H7 (cell line): ENCODE measurements at regions not wholly inside any gene's neighbourhood (a gene's known extent, or its start where the extent isn't known, plus 50 kb on each side); places are given as distances from the start of the nearest gene placed in this dataset.

ENCODE experiments used
- DNase-seq: peaks from one replicate; pipeline ENCODE4 v3.0.0; 2012
- H3K27me3 ChIP-seq: 2 replicates; pipeline ENCODE4 v1.6.0; 2011; ENCODE audit warnings: mild to moderate bottlenecking, low read length; ENCODE audit not compliant: control insufficient read depth, insufficient read depth
- H3K36me3 ChIP-seq: replicated peaks from 2 replicates; pipeline ENCODE4 v1.5.1; 2011; ENCODE audit warnings: low read length; ENCODE audit not compliant: control insufficient read depth, insufficient read depth
- H3K4me3 ChIP-seq: 2 replicates; pipeline ENCODE4 v1.5.1; 2011; ENCODE audit warnings: low read depth, mild to moderate bottlenecking, control low read depth, low read length, moderate library complexity; ENCODE audit not compliant: insufficient read depth

GRCh38 chr10:57460540-57460939 lies 807.2 kb downstream of the IPMK start:
- no peaks in the 10 kb centered on the region for H3K27me3 ChIP-seq
- no peak for DNase-seq
- no peaks in the 10 kb centered on the region for H3K36me3 ChIP-seq
- H3K4me3 ChIP-seq, result no peak overlapping the region

GRCh38 chr10:57457972-57458512 lies 809.7 kb downstream of the IPMK start:
- no peak overlapping the region for H3K4me3 ChIP-seq
- no peaks in the 10 kb centered on the region for H3K27me3 ChIP-seq
- DNase-seq, result no peak
- H3K36me3 ChIP-seq, result no peaks in the 10 kb centered on the region

GRCh38 chr10:57430376-57430775 lies 837.3 kb downstream of the IPMK start:
- Histone ChIP-seq H3K36me3 (no peaks in the 10 kb centered on the region), H3K27me3 (no peaks in the 10 kb centered on the region), H3K4me3 (no peak overlapping the region)
- DNase-seq, result no peak

- no peak for DNase-seq
- no peak overlapping the region for H3K4me3 ChIP-seq
- no peaks in the 10 kb centered on the region for H3K36me3 ChIP-seq
- no peaks in the 10 kb centered on the region for H3K27me3 ChIP-seq
Measured at GRCh38 chr10:57420881-57421280, 846.8 kb downstream of the IPMK start.

GRCh38 chr10:57418476-57418875 lies 849.2 kb downstream of the IPMK start:
- Histone ChIP-seq H3K36me3 (no peaks in the 10 kb centered on the region), H3K4me3 (no peak overlapping the region), H3K27me3 (no peaks in the 10 kb centered on the region)
- DNase-seq, result no peak

- Histone ChIP-seq H3K36me3 (no peaks in the 10 kb centered on the region), H3K27me3 (no peaks in the 10 kb centered on the region), H3K4me3 (no peak overlapping the region)
- no peak for DNase-seq
Measured at GRCh38 chr10:57395923-57396322, 871.8 kb downstream of the IPMK start.

GRCh38 chr10:57367412-57367811 lies 900.3 kb downstream of the IPMK start:
- H3K27me3 ChIP-seq, result no peaks in the 10 kb centered on the region
- no peak for DNase-seq
- H3K36me3 ChIP-seq, result no peaks in the 10 kb centered on the region
- H3K4me3 ChIP-seq, result no peak overlapping the region

GRCh38 chr10:57362811-57363210 lies 904.9 kb downstream of the IPMK start:
- no peak for DNase-seq
- Histone ChIP-seq H3K4me3 (no peak overlapping the region), H3K27me3 (no peaks in the 10 kb centered on the region), H3K36me3 (no peaks in the 10 kb centered on the region)

- Histone ChIP-seq H3K36me3 (no peaks in the 10 kb centered on the region), H3K27me3 (no peaks in the 10 kb centered on the region), H3K4me3 (no peak overlapping the region)
- DNase-seq, result no peak
Measured at GRCh38 chr10:57353403-57354003, 914.2 kb downstream of the IPMK start.

GRCh38 chr10:57351076-57351475 lies 916.6 kb downstream of the IPMK start:
- DNase-seq, result no peak
- no peak overlapping the region for H3K4me3 ChIP-seq
- no peaks in the 10 kb centered on the region for H3K27me3 ChIP-seq
- H3K36me3 ChIP-seq, result no peaks in the 10 kb centered on the region

- H3K4me3 ChIP-seq, result no peak overlapping the region
- H3K27me3 ChIP-seq, result no peaks in the 10 kb centered on the region
- no peaks in the 10 kb centered on the region for H3K36me3 ChIP-seq
- no peak for DNase-seq
Measured at GRCh38 chr10:57341294-57341693, 926.4 kb downstream of the IPMK start.

GRCh38 chr10:57338823-57339558 lies 928.7 kb downstream of the IPMK start:
- Histone ChIP-seq H3K27me3 (no peaks in the 10 kb centered on the region), H3K36me3 (no peaks in the 10 kb centered on the region), H3K4me3 (no peak overlapping the region)
- peak; percentile 48 for DNase-seq

GRCh38 chr10:57336865-57337264 lies 930.8 kb downstream of the IPMK start:
- Histone ChIP-seq H3K4me3 (no peak overlapping the region), H3K36me3 (no peaks in the 10 kb centered on the region), H3K27me3 (no peaks in the 10 kb centered on the region)
- no peak for DNase-seq

- DNase-seq, result no peak
- Histone ChIP-seq H3K36me3 (no peaks in the 10 kb centered on the region), H3K27me3 (no peaks in the 10 kb centered on the region), H3K4me3 (no peak overlapping the region)
Measured at GRCh38 chr10:57336341-57336740, 931.4 kb downstream of the IPMK start.

- Histone ChIP-seq H3K27me3 (no peaks in the 10 kb centered on the region), H3K4me3 (no peak overlapping the region), H3K36me3 (no peaks in the 10 kb centered on the region)
- DNase-seq, result no peak
Measured at GRCh38 chr10:57334523-57334922, 933.2 kb downstream of the IPMK start.
